K562 (cell line): ENCODE measurements at regions not wholly inside any gene's neighbourhood (a gene's known extent, or its start where the extent isn't known, plus 50 kb on each side); places are given as distances from the start of the nearest gene placed in this dataset.

Experiments used
- CGGBP1 ChIP-seq: fragments of 250-450 bp; sonication (Bioruptor Pico); IDR thresholded peaks from 2 replicates; pipeline ENCODE4 v1.9.0; 2021; ENCODE audit warnings: mild to moderate bottlenecking
- FOXJ3 ChIP-seq: sonication (generic); formaldehyde crosslinking; IDR thresholded peaks from 2 replicates; pipeline ENCODE4 v1.4.0; 2020; ENCODE audit warnings: mild to moderate bottlenecking, missing genetic modification reagents
- MXD1 ChIP-seq: fragments of 250-450 bp; sonication (Bioruptor Pico); IDR thresholded peaks from 2 replicates; pipeline ENCODE4 v1.8.0; 2021; ENCODE audit warnings: borderline replicate concordance, mild to moderate bottlenecking, moderate library complexity; ENCODE audit not compliant: poor library complexity, severe bottlenecking
- RBM34 ChIP-seq: fragments of 200-400 bp; formaldehyde crosslinking; IDR thresholded peaks from 2 replicates; pipeline ENCODE4 v1.6.1; 2018; ENCODE audit warnings: low read length, borderline replicate concordance; ENCODE audit not compliant: insufficient read depth
- RCOR1 ChIP-seq, 2 experiments: IDR thresholded peaks; 2 replicates each; pipeline ENCODE4 v1.6.1; 2012; ENCODE audit warnings: low read depth in 2 of 2, low read length in 2 of 2, borderline replicate concordance in 1 of 2, improper control_type of control experiment in 1 of 2
- TCF15 ChIP-seq: fragments of 250-450 bp; sonication (Bioruptor Pico); IDR thresholded peaks from 2 replicates; pipeline ENCODE4 v1.8.0; 2022; ENCODE audit warnings: moderate library complexity, mild to moderate bottlenecking, inconsistent platforms
- TFE3 ChIP-seq: fragments of 450-650 bp; formaldehyde crosslinking; IDR thresholded peaks from 2 replicates; pipeline ENCODE4 v1.4.0; 2020; ENCODE audit warnings: mild to moderate bottlenecking, mixed read lengths
- ZNF140 ChIP-seq: fragments of 250-450 bp; sonication (Bioruptor Pico); IDR thresholded peaks from 2 replicates; pipeline ENCODE4 v1.8.0; 2021; ENCODE audit warnings: moderate library complexity, mild to moderate bottlenecking, inconsistent platforms
- ZNF318 ChIP-seq, 2 experiments: fragments of 450-650 bp; IDR thresholded peaks; 2 replicates each; pipeline ENCODE4 v1.6.1; 2016; ENCODE audit warnings: mild to moderate bottlenecking in 2 of 2, borderline replicate concordance in 1 of 2, low read depth in 1 of 2, moderate library complexity in 1 of 2

GRCh38 chr1:181308098-181308497 is 175.2 kb upstream of the CACNA1E start (continued):
- TF ChIP-seq ZNF318 (IDR thresholded peaks at IDR 0.05; ENCODE audit: borderline replicate concordance in 1 of 2, low read depth in 1 of 2) (no peak), TCF15 (no peak), ZNF140 (CRISPR knock-in tag) (no peak), CGGBP1 (no peak), RBM34 (no peak), RCOR1 (IDR thresholded peaks at IDR 0.05; ENCODE audit: borderline replicate concordance in 1 of 2, low read depth in 2 of 2, low read length in 2 of 2) (no peak), FOXJ3 (no peak), TFE3 (CRISPR knock-in tag) (no peak), MXD1 (CRISPR knock-in tag) (no peak)
